AG04449 (cell line): ENCODE measurements at regions not wholly inside any gene's neighbourhood (a gene's known extent, or its start where the extent isn't known, plus 50 kb on each side); places are given as distances from the start of the nearest gene placed in this dataset.

Source experiments
- CTCF ChIA-PET: fragments of 350-600 bp; formaldehyde crosslinking; extraction: SDS; loops from one replicate; lab custom pipeline; 2021; ENCODE audit warnings: antibody characterized with exemption; lab: Yijun Ruan, JAX
- POLR2A ChIA-PET: fragments of 400-600, 350-600 bp; formaldehyde crosslinking; extraction: SDS; loops from one replicate; lab custom pipeline; 2020; ENCODE audit warnings: antibody characterized with exemption, inconsistent platforms; lab: Yijun Ruan, JAX
- DNase-seq: peaks from one replicate; pipeline ENCODE4 v3.0.0-alpha.2; 2010; ENCODE audit warnings: low read depth, low spot score
- H3K4me3 ChIP-seq: 2 replicates; pipeline ENCODE4 v1.5.1; 2011; ENCODE audit warnings: low read depth, mild to moderate bottlenecking, control low read depth, low read length
- CTCF ChIP-seq: IDR thresholded peaks from one replicate; pipeline ENCODE4 v1.5.1; 2011; ENCODE audit warnings: mild to moderate bottlenecking, moderate library complexity, low read length, control low read depth, inconsistent platforms; ENCODE audit not compliant: insufficient read depth; ENCODE audit errors: missing control alignments

- H3K4me3 ChIP-seq = no peak overlapping the region
- ChIA-PET CTCF (interaction anchor here (0.8 to 1.3 kb wide), 2 partner anchors 10 to 15 kb away, joined by 3 read pairs; no protein-coding TSS in a partner anchor), POLR2A (no interaction called here)
- DNase-seq = no peak
- no peak for TF ChIP-seq CTCF
Observed at GRCh38 chr20:53681352-53682212, 87.9 kb upstream of the ZNF217 start.

DNA sequence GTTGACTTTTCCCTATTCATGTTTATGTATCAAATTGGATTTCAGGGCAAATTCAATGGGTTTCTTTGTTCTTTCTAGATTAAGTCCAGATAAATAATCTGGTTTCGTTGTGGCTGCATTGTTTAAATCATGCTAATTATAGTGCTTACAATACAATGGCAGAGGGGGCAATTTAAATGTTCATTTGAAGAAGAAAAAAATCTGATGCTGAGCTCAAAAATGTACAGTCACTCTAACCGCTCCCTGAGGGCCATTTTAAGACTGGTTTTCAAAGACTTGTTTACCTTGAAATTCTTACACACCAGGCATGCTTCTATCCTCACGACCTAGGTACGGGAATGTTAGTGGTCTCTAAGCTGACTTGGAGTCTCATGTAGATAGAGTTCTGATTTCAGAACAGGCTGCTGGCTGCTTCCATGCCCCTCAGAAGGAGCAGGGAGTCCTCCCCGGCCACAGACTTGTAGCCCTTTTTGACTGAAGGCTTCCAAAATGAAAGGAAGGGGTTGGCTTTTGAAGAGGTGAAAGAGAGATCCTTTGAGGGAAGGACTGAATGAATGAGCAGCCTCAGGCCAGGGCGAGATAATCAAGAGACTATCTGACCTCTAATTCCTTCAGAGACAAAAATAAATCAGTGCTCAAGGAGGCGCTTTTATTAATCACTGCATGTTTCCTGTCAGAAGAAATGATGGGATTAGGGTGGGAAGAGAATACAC, 86.1 kb upstream of the ZNF217 start:
- no peak for TF ChIP-seq CTCF
- no peak overlapping the region for H3K4me3 ChIP-seq
- ChIA-PET CTCF (interaction anchor here (1.3 to 1.7 kb wide), 3 partner anchors 11 to 73 kb away, joined by 3 to 4 read pairs (median 3); no protein-coding TSS in a partner anchor), POLR2A (no interaction called here)
- DNase-seq = no peak

DNA sequence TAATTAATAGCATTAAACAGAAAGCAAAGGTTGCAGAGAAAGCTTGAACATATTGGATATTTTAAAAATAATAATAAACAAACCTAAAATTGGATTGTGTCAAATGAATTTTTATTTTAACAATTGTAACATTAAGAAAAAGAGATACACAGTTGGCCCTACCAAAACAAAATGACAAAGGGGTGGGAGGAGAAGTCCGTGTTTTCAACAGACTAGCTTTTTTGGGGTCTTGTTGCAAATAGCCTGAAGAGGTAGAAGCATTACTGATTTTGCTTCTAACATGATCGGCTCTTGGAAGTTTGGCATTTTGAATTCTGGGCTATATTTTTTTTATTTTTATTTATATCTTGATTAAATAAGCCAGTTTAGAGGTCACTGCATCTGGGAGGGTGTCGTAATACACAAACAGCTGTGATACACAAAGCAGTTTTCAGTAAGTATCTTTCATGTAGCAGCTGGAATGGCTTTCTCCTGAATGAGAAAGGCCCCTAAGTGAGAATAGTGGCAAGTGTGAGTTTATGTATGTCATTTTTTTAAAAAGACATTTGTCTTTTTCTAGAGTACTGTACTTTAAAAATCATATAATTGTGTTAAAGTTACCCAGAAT, 85.5 kb upstream of the ZNF217 start:
- TF ChIP-seq CTCF = no peak
- DNase-seq = no peak
- CTCF ChIA-PET = interaction anchor here (0.8 to 1.4 kb wide), 3 partner anchors 13 to 237 kb away, joined by 3 to 4 read pairs (median 3); no protein-coding TSS in a partner anchor

DNA sequence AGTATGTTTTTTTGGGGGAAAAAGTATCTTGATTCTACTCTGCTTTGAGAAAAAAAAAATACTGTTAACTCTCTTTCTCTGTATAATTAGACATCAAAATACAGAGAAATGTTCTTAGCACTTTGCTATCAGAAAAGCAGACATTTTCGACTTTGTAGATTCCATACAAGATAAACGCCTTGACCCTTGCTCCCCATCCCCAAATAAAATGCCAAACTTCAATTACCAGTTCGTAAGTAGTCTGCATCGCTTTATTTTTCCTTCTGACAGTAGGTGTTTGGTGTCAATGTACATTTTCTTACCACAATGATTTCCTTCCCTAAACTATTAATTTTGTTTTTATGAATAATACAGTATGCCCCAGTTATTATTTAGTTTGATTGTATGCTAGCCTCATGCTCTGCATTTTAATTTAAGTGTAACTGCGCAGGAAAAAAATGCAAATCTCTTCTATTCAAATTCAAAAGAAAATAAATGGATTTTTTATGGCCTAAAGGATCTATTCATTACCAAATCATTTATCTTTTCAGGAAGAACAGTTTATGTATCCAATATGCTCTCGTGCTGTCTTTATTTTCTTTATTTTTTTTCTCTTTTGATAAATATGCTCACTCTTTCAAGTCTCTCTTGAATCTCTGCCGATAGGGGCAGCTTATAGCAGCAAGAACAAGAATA, 84.8 kb upstream of the ZNF217 start:
- DNase-seq = no peak
- no peak overlapping the region for H3K4me3 ChIP-seq
- CTCF ChIA-PET = interaction anchor here (0.8 to 1.4 kb wide), 4 partner anchors 14 to 238 kb away, joined by 3 to 5 read pairs (median 4); no protein-coding TSS in a partner anchor
- TF ChIP-seq CTCF = no peak
- POLR2A ChIA-PET = no interaction called here

More for the DNA sequence above, 85.5 kb upstream of the ZNF217 start:
- no peak overlapping the region for H3K4me3 ChIP-seq
- POLR2A ChIA-PET = no interaction called here

GRCh38 chr20:53677447-53678314, 84.0 kb upstream of the ZNF217 start:
- DNase-seq = no peak
- ChIA-PET POLR2A (interaction anchor here (0.7 kb wide), 1 partner anchor 22 kb away, joined by 3 read pairs; no protein-coding TSS in a partner anchor), CTCF (interaction anchor here (1.1 to 1.5 kb wide), 2 partner anchors 16 to 55 kb away, joined by 3 to 5 read pairs; no protein-coding TSS in a partner anchor)
- TF ChIP-seq CTCF = no peak
- no peak overlapping the region for H3K4me3 ChIP-seq
